ENCODE measurements at regions not wholly inside any gene's neighbourhood (a gene's known extent, or its start where the extent isn't known, plus 50 kb on each side); places are given as distances from the start of the nearest gene placed in this dataset.

GRCh38 chr16:65176603-65177002, 54.7 kb upstream of the CDH11 start:
- TF ChIP-seq GRHL1 (CRISPR knock-in tag; conservative IDR thresholded peaks at IDR 0.05) (no peak), ZNF841 (CRISPR knock-in tag; IDR thresholded peaks at IDR 0.05; ENCODE audit: borderline replicate concordance) (no peak), ZNF558 (CRISPR knock-in tag; IDR thresholded peaks at IDR 0.05; ENCODE audit: borderline replicate concordance) (no peak), DR1 (CRISPR knock-in tag; IDR thresholded peaks at IDR 0.05) (no peak), ZNF614 (CRISPR knock-in tag; IDR thresholded peaks at IDR 0.05; ENCODE audit: borderline replicate concordance) (no peak), MAF1 (CRISPR knock-in tag; IDR thresholded peaks at IDR 0.05; ENCODE audit: borderline replicate concordance) (no peak), ZNF687 (CRISPR knock-in tag; IDR thresholded peaks at IDR 0.05) (no peak), ATF1 (CRISPR knock-in tag; IDR thresholded peaks at IDR 0.05) (no peak), NFE2 (CRISPR knock-in tag; IDR thresholded peaks at IDR 0.05) (no peak), NR2F1 (CRISPR knock-in tag; IDR thresholded peaks at IDR 0.05) (no peak), STAT5B (CRISPR knock-in tag; IDR thresholded peaks at IDR 0.05) (no peak), ZSCAN12 (CRISPR knock-in tag; IDR thresholded peaks at IDR 0.05) (no peak), ATF7-NPFF (CRISPR knock-in tag; IDR thresholded peaks at IDR 0.05; ENCODE audit: low read depth) (no peak)
- TF ChIP-seq, protein P1, sequence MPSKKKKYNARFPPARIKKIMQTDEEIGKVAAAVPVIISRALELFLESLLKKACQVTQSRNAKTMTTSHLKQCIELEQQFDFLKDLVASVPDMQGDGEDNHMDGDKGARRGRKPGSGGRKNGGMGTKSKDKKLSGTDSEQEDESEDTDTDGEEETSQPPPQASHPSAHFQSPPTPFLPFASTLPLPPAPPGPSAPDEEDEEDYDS (CRISPR knock-in tag; IDR thresholded peaks at IDR 0.05): no peak
- TF ChIP-seq, protein P2, sequence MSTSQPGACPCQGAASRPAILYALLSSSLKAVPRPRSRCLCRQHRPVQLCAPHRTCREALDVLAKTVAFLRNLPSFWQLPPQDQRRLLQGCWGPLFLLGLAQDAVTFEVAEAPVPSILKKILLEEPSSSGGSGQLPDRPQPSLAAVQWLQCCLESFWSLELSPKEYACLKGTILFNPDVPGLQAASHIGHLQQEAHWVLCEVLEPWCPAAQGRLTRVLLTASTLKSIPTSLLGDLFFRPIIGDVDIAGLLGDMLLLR (CRISPR knock-in tag; IDR thresholded peaks at IDR 0.05): no peak
- BruUV-seq (replicated peaks): no TSS peak
- Histone ChIP-seq H3K4me3 (replicated peaks in 1 of 3; ENCODE audit: insufficient read depth in 1 of 3, low read depth in 2 of 3, low read length in 3 of 3) (no peak overlapping the region), H3K9me3 (ENCODE audit: low read length) (peaks cover 17% of the 10 kb centered on the region; the same call in 1 of the 2 replicates), H3K36me3 (replicated peaks in 1 of 2; ENCODE audit: control insufficient read depth in 1 of 2, insufficient read depth in 2 of 2, low read length in 2 of 2) (no peaks in the 10 kb centered on the region), H3K4me1 (ENCODE audit: insufficient read depth, low read length) (no peaks in the 10 kb centered on the region), H3K27ac (ENCODE audit: extremely low read length, insufficient read depth, low read length) (no peak overlapping the region), H3K27me3 (ENCODE audit: control insufficient read depth in 1 of 2, insufficient read depth in 2 of 2, low read length in 2 of 2) (no peaks in the 10 kb centered on the region), H4K20me1 (ENCODE audit: insufficient read depth, low read length) (no peaks in the 10 kb centered on the region), H2AFZ (ENCODE audit: low read length) (no peak overlapping the region), H3K9ac (ENCODE audit: insufficient read depth, low read depth, low read length) (no peak overlapping the region), H3K79me2 (ENCODE audit: insufficient read depth, low read length) (no peaks in the 10 kb centered on the region), H3K4me2 (ENCODE audit: low read depth, low read length) (no peak overlapping the region)
- ATAC-seq: no peak
- intact Hi-C loops (cut with micrococcal nuclease; ENCODE audit: unreplicated experiment) (no loop called here), in situ Hi-C loops (cut with HindIII; ENCODE audit: extremely low pct_ligation_motif_present, low pct_unique_long_range_greater_than_20kb) (no loop called here)
- ChIA-PET CTCF (ENCODE audit: low intra/inter-chr PET ratio, low total read pairs) (no interaction called here), POLR2A (no interaction called here)
- no peak for FAIRE-seq
- DNase-seq (ENCODE audit: low spot score): no peak
- WGBS (ENCODE audit: low lambda C conversion rate): under 1% methylated on average over 6 of the region's 6 CpGs
